ENCODE measurements at regions not wholly inside any gene's neighbourhood (a gene's known extent, or its start where the extent isn't known, plus 50 kb on each side); places are given as distances from the start of the nearest gene placed in this dataset.

- DNase-seq (ENCODE audit: low read depth), result no peak
These were observed 129.7 kb downstream of the TDRD15 start for GRCh38 chr2:21253311-21254027.

- DNase-seq (ENCODE audit: low read depth), result no peak
These were observed 130.6 kb downstream of the TDRD15 start for GRCh38 chr2:21254170-21254965.

GRCh38 chr2:21256006-21256405 is 132.2 kb downstream of the TDRD15 start:
- no peak for DNase-seq (ENCODE audit: low read depth)

- DNase-seq (ENCODE audit: low read depth), result no peak
These were observed 133.9 kb downstream of the TDRD15 start for GRCh38 chr2:21257621-21258020.

GRCh38 chr2:21258082-21258481 is 134.3 kb downstream of the TDRD15 start:
- DNase-seq (ENCODE audit: low read depth), result no peak

- no peak for DNase-seq (ENCODE audit: low read depth)
These were observed 136.5 kb downstream of the TDRD15 start for GRCh38 chr2:21260311-21260710.

GRCh38 chr2:21261591-21261990 is 137.8 kb downstream of the TDRD15 start:
- DNase-seq (ENCODE audit: low read depth), result no peak

- no peak for DNase-seq (ENCODE audit: low read depth)
These were observed 138.7 kb downstream of the TDRD15 start for GRCh38 chr2:21262426-21262940.

- no peak for DNase-seq (ENCODE audit: low read depth)
These were observed 139.9 kb downstream of the TDRD15 start for GRCh38 chr2:21263622-21264021.

- no peak for DNase-seq (ENCODE audit: low read depth)
These were observed 142.0 kb downstream of the TDRD15 start for GRCh38 chr2:21265752-21266151.

- no peak for DNase-seq (ENCODE audit: low read depth)
These were observed 143.6 kb downstream of the TDRD15 start for GRCh38 chr2:21267232-21267835.

GRCh38 chr2:21268197-21268877 is 144.6 kb downstream of the TDRD15 start:
- DNase-seq (ENCODE audit: low read depth), result no peak

- no peak for DNase-seq (ENCODE audit: low read depth)
These were observed 145.1 kb downstream of the TDRD15 start for GRCh38 chr2:21268878-21269224.

- DNase-seq (ENCODE audit: low read depth), result no peak
These were observed 145.6 kb downstream of the TDRD15 start for GRCh38 chr2:21269382-21269781.

- no peak for DNase-seq (ENCODE audit: low read depth)
These were observed 146.3 kb downstream of the TDRD15 start for GRCh38 chr2:21270083-21270491.

- no peak for DNase-seq (ENCODE audit: low read depth)
These were observed 146.9 kb downstream of the TDRD15 start for GRCh38 chr2:21270708-21271122.

- DNase-seq (ENCODE audit: low read depth), result no peak
These were observed 152.4 kb downstream of the TDRD15 start for GRCh38 chr2:21276163-21276562.

- no peak for DNase-seq (ENCODE audit: low read depth)
These were observed 153.6 kb downstream of the TDRD15 start for GRCh38 chr2:21277068-21278056.

- no peak for DNase-seq (ENCODE audit: low read depth)
These were observed 155.8 kb downstream of the TDRD15 start for GRCh38 chr2:21279525-21279924.

GRCh38 chr2:21280793-21281192 is 157.0 kb downstream of the TDRD15 start:
- no peak for DNase-seq (ENCODE audit: low read depth)

- no peak for DNase-seq (ENCODE audit: low read depth)
These were observed 157.6 kb downstream of the TDRD15 start for GRCh38 chr2:21281384-21281783.

Measured in stimulated activated CD8-positive, alpha-beta memory T cell treated with anti-CD3 and anti-CD28 coated beads, Interleukin-15, amount 100 ng/mL, for 24 hours (primary cell).